Left lung (tissue), 4 donors: ENCODE measurements at regions not wholly inside any gene's neighbourhood (a gene's known extent, or its start where the extent isn't known, plus 50 kb on each side); places are given as distances from the start of the nearest gene placed in this dataset.
"Not testable (repeated sequence)": the region's sequence is repeated elsewhere in the genome, so short reads cannot be mapped to it uniquely, and the experiment has no call there.

Experiments
- ATAC-seq: fragments of 200-7000 bp; cut with Tn5 transposase; one replicate; pipeline ENCODE4 v1.9.1; 2020; ENCODE audit warnings: moderate library complexity
- DNase-seq, 4 donors: peaks; one replicate each; pipeline ENCODE4 v3.0.0-alpha.2; 2013 to 2020
- H3K27ac ChIP-seq, 2 donors: fragments of 200-600 bp; sonication (generic) in 1 of 2; one replicate each; pipeline versions ENCODE4 v1.5.0 to v1.8.0; 2020 to 2021
- H3K27me3 ChIP-seq, 2 donors: fragments of 200-600 bp; sonication (generic) in 1 of 2; one replicate each; pipeline versions ENCODE4 v1.5.0 to v1.8.0; 2020 to 2021
- H3K36me3 ChIP-seq, 2 donors: fragments of 200-600 bp; sonication (generic) in 1 of 2; one replicate each; pipeline versions ENCODE4 v1.5.0 to v1.8.0; 2020 to 2021
- H3K4me1 ChIP-seq, 2 donors: fragments of 200-600 bp; one replicate each; pipeline ENCODE4 v1.8.0; 2021
- H3K4me3 ChIP-seq, 2 donors: fragments of 200-600 bp; sonication (generic) in 1 of 2; one replicate each; pipeline versions ENCODE4 v1.5.0 to v1.8.0; 2020 to 2021; ENCODE audit warnings: mild to moderate bottlenecking in 1 of 2
- H3K9me3 ChIP-seq, 2 donors: fragments of 200-600 bp; sonication (generic) in 1 of 2; one replicate each; pipeline versions ENCODE4 v1.5.0 to v1.8.0; 2020 to 2021
- intact Hi-C, 2 donors: fragments of 100-400 bp; cut with DNase I; formaldehyde crosslinking; loops; one replicate each; pipeline versions ENCODE4 v1.11.2 to v1.14.2; 2022
- TF ChIP-seq, protein P1 (sequence below), 2 donors: fragments of 200-600 bp; sonication (generic) in 1 of 2; IDR thresholded peaks; one replicate each; pipeline versions ENCODE4 v1.5.0 to v1.8.0; 2021; ENCODE audit warnings: antibody characterized with exemption in 2 of 2
- donor health status: DM: no; HTN: yes; CAD: no.
- donor health status: DM: no; HTN: no; CAD: no.

GRCh38 chr3:153976891-153977554 is 144.2 kb upstream of the ARHGEF26 start:
- peak; percentile 41 for ATAC-seq
- no peaks in the 10 kb centered on the region for H3K9me3 ChIP-seq

GRCh38 chr3:153978006-153978405 is 143.2 kb upstream of the ARHGEF26 start:
- DNase-seq: peak in 1 of 4 donors; percentile 36

More at GRCh38 chr3:153976891-153977554, 144.2 kb upstream of the ARHGEF26 start:
- intact Hi-C loops: no loop called here
- no peak overlapping the region for H3K4me3 ChIP-seq
- no peak overlapping the region for H3K27ac ChIP-seq
- TF ChIP-seq, protein P1, sequence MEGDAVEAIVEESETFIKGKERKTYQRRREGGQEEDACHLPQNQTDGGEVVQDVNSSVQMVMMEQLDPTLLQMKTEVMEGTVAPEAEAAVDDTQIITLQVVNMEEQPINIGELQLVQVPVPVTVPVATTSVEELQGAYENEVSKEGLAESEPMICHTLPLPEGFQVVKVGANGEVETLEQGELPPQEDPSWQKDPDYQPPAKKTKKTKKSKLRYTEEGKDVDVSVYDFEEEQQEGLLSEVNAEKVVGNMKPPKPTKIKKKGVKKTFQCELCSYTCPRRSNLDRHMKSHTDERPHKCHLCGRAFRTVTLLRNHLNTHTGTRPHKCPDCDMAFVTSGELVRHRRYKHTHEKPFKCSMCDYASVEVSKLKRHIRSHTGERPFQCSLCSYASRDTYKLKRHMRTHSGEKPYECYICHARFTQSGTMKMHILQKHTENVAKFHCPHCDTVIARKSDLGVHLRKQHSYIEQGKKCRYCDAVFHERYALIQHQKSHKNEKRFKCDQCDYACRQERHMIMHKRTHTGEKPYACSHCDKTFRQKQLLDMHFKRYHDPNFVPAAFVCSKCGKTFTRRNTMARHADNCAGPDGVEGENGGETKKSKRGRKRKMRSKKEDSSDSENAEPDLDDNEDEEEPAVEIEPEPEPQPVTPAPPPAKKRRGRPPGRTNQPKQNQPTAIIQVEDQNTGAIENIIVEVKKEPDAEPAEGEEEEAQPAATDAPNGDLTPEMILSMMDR (IDR thresholded peaks at IDR 0.05): no peak
- peak in 2 of 4 donors; percentile 69 to 80 for DNase-seq
- H3K4me1 ChIP-seq: no peaks in the 10 kb centered on the region
- no peaks in the 10 kb centered on the region for H3K36me3 ChIP-seq
- H3K27me3 ChIP-seq: no peaks in the 10 kb centered on the region

GRCh38 chr3:153979418-153980251 is 141.6 kb upstream of the ARHGEF26 start:
- Histone ChIP-seq H3K36me3 (no peaks in the 10 kb centered on the region), H3K9me3 (no peaks in the 10 kb centered on the region), H3K27me3 (no peaks in the 10 kb centered on the region), H3K4me3 (no peak overlapping the region), H3K4me1 (no peaks in the 10 kb centered on the region), H3K27ac (no peak overlapping the region)
- intact Hi-C loops: no loop called here
- no peak for ATAC-seq
- TF ChIP-seq, protein P1 (IDR thresholded peaks at IDR 0.05): no peak
- DNase-seq: no peak

More at GRCh38 chr3:153978006-153978405, 143.2 kb upstream of the ARHGEF26 start:
- ATAC-seq: no peak
- Histone ChIP-seq H3K9me3 (no peaks in the 10 kb centered on the region), H3K36me3 (no peaks in the 10 kb centered on the region), H3K4me1 (no peaks in the 10 kb centered on the region), H3K27ac (no peak overlapping the region), H3K27me3 (no peaks in the 10 kb centered on the region), H3K4me3 (no peak overlapping the region)
- intact Hi-C loops: no loop called here
- TF ChIP-seq, protein P1 (IDR thresholded peaks at IDR 0.05): no peak

GRCh38 chr3:153980252-153980590 is 141.0 kb upstream of the ARHGEF26 start:
- Histone ChIP-seq H3K27me3 (no peaks in the 10 kb centered on the region), H3K9me3 (no peaks in the 10 kb centered on the region), H3K27ac (no peak overlapping the region), H3K4me3 (no peak overlapping the region), H3K4me1 (no peaks in the 10 kb centered on the region), H3K36me3 (no peaks in the 10 kb centered on the region)
- ATAC-seq (no peak), DNase-seq (no peak)
- intact Hi-C loops: no loop called here
- TF ChIP-seq, protein P1 (IDR thresholded peaks at IDR 0.05): no peak

- H3K27me3 ChIP-seq, DNase-seq, H3K4me1 ChIP-seq, H3K36me3 ChIP-seq, H3K4me3 ChIP-seq, H3K9me3 ChIP-seq, H3K27ac ChIP-seq, intact Hi-C loops: not testable (repeated sequence)
- ATAC-seq: peak; percentile 72
- TF ChIP-seq, protein P1 (IDR thresholded peaks at IDR 0.05): peak in 1 of 2 donors; percentile 16
Measured at GRCh38 chr3:153997364-153997763, 123.8 kb upstream of the ARHGEF26 start.
